ENCODE measurements at regions not wholly inside any gene's neighbourhood (a gene's known extent, or its start where the extent isn't known, plus 50 kb on each side); places are given as distances from the start of the nearest gene placed in this dataset.

- H3K9me3 Mint-ChIP-seq, result no peaks in the 10 kb centered on the region
- H3K4me1 Mint-ChIP-seq, result no peaks in the 10 kb centered on the region
- H3K36me3 Mint-ChIP-seq, result no peaks in the 10 kb centered on the region
- no peak for DNase-seq
- ATAC-seq (ENCODE audit: low read depth in 2 of 2), result no peak
- H3K27ac Mint-ChIP-seq, result no peak overlapping the region
- no peak overlapping the region for H3K4me3 Mint-ChIP-seq
- peaks cover 0 to 8% (median 0%) of the 10 kb centered on the region in 3 donors for H3K27me3 Mint-ChIP-seq
Observed at GRCh38 chr6:144885817-144886216, 600.7 kb downstream of the UTRN start.

GRCh38 chr6:144886682-144887081, 601.5 kb downstream of the UTRN start:
- no peaks in the 10 kb centered on the region for H3K36me3 Mint-ChIP-seq
- DNase-seq (no peak), ATAC-seq (ENCODE audit: low read depth in 2 of 2) (no peak)
- H3K4me1 Mint-ChIP-seq, result no peaks in the 10 kb centered on the region
- H3K9me3 Mint-ChIP-seq, result no peaks in the 10 kb centered on the region
- H3K27ac Mint-ChIP-seq, result no peak overlapping the region
- H3K4me3 Mint-ChIP-seq, result no peak overlapping the region
- H3K27me3 Mint-ChIP-seq, result peaks cover 0 to 5% (median 0%) of the 10 kb centered on the region in 3 donors

- H3K4me3 Mint-ChIP-seq, result no peak overlapping the region
- H3K4me1 Mint-ChIP-seq, result no peaks in the 10 kb centered on the region
- peaks cover 0 to 5% (median 0%) of the 10 kb centered on the region in 3 donors for H3K27me3 Mint-ChIP-seq
- no peak for ATAC-seq (ENCODE audit: low read depth in 2 of 2)
- no peak for DNase-seq
- H3K9me3 Mint-ChIP-seq, result no peaks in the 10 kb centered on the region
- H3K36me3 Mint-ChIP-seq, result no peaks in the 10 kb centered on the region
- H3K27ac Mint-ChIP-seq, result no peak overlapping the region
Observed at GRCh38 chr6:144888621-144889020, 603.5 kb downstream of the UTRN start.

- H3K4me3 Mint-ChIP-seq, result no peak overlapping the region
- no peaks in the 10 kb centered on the region for H3K27me3 Mint-ChIP-seq
- DNase-seq (no peak), ATAC-seq (ENCODE audit: low read depth in 2 of 2) (no peak)
- H3K4me1 Mint-ChIP-seq, result no peaks in the 10 kb centered on the region
- no peaks in the 10 kb centered on the region for H3K9me3 Mint-ChIP-seq
- H3K36me3 Mint-ChIP-seq, result no peaks in the 10 kb centered on the region
- no peak overlapping the region for H3K27ac Mint-ChIP-seq
Observed at GRCh38 chr6:144893680-144894151, 608.6 kb downstream of the UTRN start.

- H3K27ac Mint-ChIP-seq, result no peak overlapping the region
- H3K4me1 Mint-ChIP-seq, result no peaks in the 10 kb centered on the region
- no peak overlapping the region for H3K4me3 Mint-ChIP-seq
- no peaks in the 10 kb centered on the region for H3K36me3 Mint-ChIP-seq
- DNase-seq (no peak), ATAC-seq (ENCODE audit: low read depth in 2 of 2) (no peak)
- no peaks in the 10 kb centered on the region for H3K9me3 Mint-ChIP-seq
- no peaks in the 10 kb centered on the region for H3K27me3 Mint-ChIP-seq
Observed at GRCh38 chr6:144894240-144894639, 609.1 kb downstream of the UTRN start.

- ATAC-seq (ENCODE audit: low read depth in 2 of 2) (no peak), DNase-seq (no peak)
- no peaks in the 10 kb centered on the region for H3K27me3 Mint-ChIP-seq
- H3K4me1 Mint-ChIP-seq, result no peaks in the 10 kb centered on the region
- H3K27ac Mint-ChIP-seq, result no peak overlapping the region
- H3K9me3 Mint-ChIP-seq, result no peaks in the 10 kb centered on the region
- H3K4me3 Mint-ChIP-seq, result no peak overlapping the region
- no peaks in the 10 kb centered on the region for H3K36me3 Mint-ChIP-seq
Observed at GRCh38 chr6:144895313-144896278, 610.5 kb downstream of the UTRN start.

- Mint-ChIP-seq H3K36me3 (no peaks in the 10 kb centered on the region), H3K4me3 (no peak overlapping the region), H3K4me1 (no peaks in the 10 kb centered on the region), H3K27me3 (no peaks in the 10 kb centered on the region), H3K27ac (peak overlapping the region in 1 of 6 donors; percentile 66), H3K9me3 (peaks cover 0 to 5% (median 1%) of the 10 kb centered on the region in 7 donors)
- ATAC-seq (ENCODE audit: low read depth in 2 of 2), result no peak
- DNase-seq, result no peak
Observed at GRCh38 chr6:144896289-144896688, 611.2 kb downstream of the UTRN start.

- H3K4me3 Mint-ChIP-seq, result no peak overlapping the region
- no peak for DNase-seq
Observed at GRCh38 chr6:144896871-144897270, 611.7 kb downstream of the UTRN start.

GRCh38 chr6:144897441-144897921, 612.3 kb downstream of the UTRN start:
- Mint-ChIP-seq H3K27ac (no peak overlapping the region), H3K9me3 (peaks cover under 1 to 17% (median 8%) of the 10 kb centered on the region in 7 donors), H3K27me3 (peaks cover 0 to 6% (median 0%) of the 10 kb centered on the region in 3 donors), H3K4me3 (no peak overlapping the region), H3K4me1 (no peaks in the 10 kb centered on the region), H3K36me3 (no peaks in the 10 kb centered on the region)
- ATAC-seq (ENCODE audit: low read depth in 2 of 2), result no peak
- DNase-seq, result no peak

More at GRCh38 chr6:144896871-144897270, 611.7 kb downstream of the UTRN start:
- no peak overlapping the region for H3K27ac Mint-ChIP-seq
- no peak for ATAC-seq (ENCODE audit: low read depth in 2 of 2)
- no peaks in the 10 kb centered on the region for H3K36me3 Mint-ChIP-seq
- peaks cover 0 to 2% (median 0%) of the 10 kb centered on the region in 3 donors for H3K27me3 Mint-ChIP-seq
- H3K9me3 Mint-ChIP-seq, result peaks cover 0 to 11% (median 5%) of the 10 kb centered on the region in 7 donors
- no peaks in the 10 kb centered on the region for H3K4me1 Mint-ChIP-seq

GRCh38 chr6:144898052-144898689, 613.0 kb downstream of the UTRN start:
- ATAC-seq (ENCODE audit: low read depth in 2 of 2) (no peak), DNase-seq (no peak)
- peaks cover 7 to 24% (median 15%) of the 10 kb centered on the region in 7 donors for H3K9me3 Mint-ChIP-seq
- H3K4me1 Mint-ChIP-seq, result no peaks in the 10 kb centered on the region
- H3K27ac Mint-ChIP-seq, result no peak overlapping the region
- peaks cover 0 to 6% (median 0%) of the 10 kb centered on the region in 3 donors for H3K27me3 Mint-ChIP-seq
- H3K4me3 Mint-ChIP-seq, result no peak overlapping the region
- H3K36me3 Mint-ChIP-seq, result peaks cover 0 to 6% of the 10 kb centered on the region in 2 donors

- Mint-ChIP-seq H3K9me3 (peaks cover 8 to 30% (median 15%) of the 10 kb centered on the region in 7 donors), H3K4me1 (no peaks in the 10 kb centered on the region), H3K27me3 (peaks cover 0 to 6% (median 0%) of the 10 kb centered on the region in 3 donors), H3K4me3 (no peak overlapping the region), H3K36me3 (peaks cover 0 to 9% of the 10 kb centered on the region in 2 donors), H3K27ac (no peak overlapping the region)
- ATAC-seq (ENCODE audit: low read depth in 2 of 2) (no peak), DNase-seq (no peak)
Observed at GRCh38 chr6:144898741-144899140, 613.6 kb downstream of the UTRN start.

GRCh38 chr6:144899161-144899560, 614.0 kb downstream of the UTRN start:
- Mint-ChIP-seq H3K36me3 (peaks cover 0 to 9% of the 10 kb centered on the region in 2 donors), H3K27ac (peak overlapping the region in 1 of 6 donors; percentile 51), H3K4me1 (no peaks in the 10 kb centered on the region), H3K4me3 (no peak overlapping the region), H3K27me3 (peaks cover 0 to 6% (median 0%) of the 10 kb centered on the region in 3 donors), H3K9me3 (peaks cover 8 to 31% (median 15%) of the 10 kb centered on the region in 7 donors)
- no peak for DNase-seq
- ATAC-seq (ENCODE audit: low read depth in 2 of 2), result no peak

- H3K27ac Mint-ChIP-seq, result no peak overlapping the region
- H3K4me3 Mint-ChIP-seq, result no peak overlapping the region
- no peak for DNase-seq
- peaks cover 0 to 6% (median 0%) of the 10 kb centered on the region in 3 donors for H3K27me3 Mint-ChIP-seq
- H3K4me1 Mint-ChIP-seq, result no peaks in the 10 kb centered on the region
- H3K9me3 Mint-ChIP-seq, result peaks cover 8 to 31% (median 15%) of the 10 kb centered on the region in 7 donors
- no peak for ATAC-seq (ENCODE audit: low read depth in 2 of 2)
- peaks cover 0 to 9% of the 10 kb centered on the region in 2 donors for H3K36me3 Mint-ChIP-seq
Observed at GRCh38 chr6:144901412-144901811, 616.3 kb downstream of the UTRN start.
